ENCODE measurements at regions not wholly inside any gene's neighbourhood (a gene's known extent, or its start where the extent isn't known, plus 50 kb on each side); places are given as distances from the start of the nearest gene placed in this dataset.

- no peak for ATAC-seq
- Histone ChIP-seq H3F3A (replicated peaks; ENCODE audit: low read depth) (no peaks in the 10 kb centered on the region), H3K4me1 (ENCODE audit: insufficient read depth) (peaks cover 6% of the 10 kb centered on the region; the same call in 1 of the 2 replicates), H3K27ac (ENCODE audit: low read depth) (no peak overlapping the region), H3K4me2 (no peak overlapping the region), H3K27me3 (ENCODE audit: insufficient read depth) (no peaks in the 10 kb centered on the region), H3K36me3 (ENCODE audit: insufficient read depth) (no peaks in the 10 kb centered on the region), H4K20me1 (replicated peaks; ENCODE audit: insufficient read depth) (no peaks in the 10 kb centered on the region), H3K4me3 (no peak overlapping the region), H3K9me2 (ENCODE audit: insufficient read depth) (no peaks in the 10 kb centered on the region), H2AFZ (no peak overlapping the region), H3K79me2 (replicated peaks; ENCODE audit: insufficient read depth) (no peaks in the 10 kb centered on the region)
- peaks cover 4% of the 10 kb centered on the region; the same call in 1 of the 3 replicates for H3K4me1 Mint-ChIP-seq
- peaks cover 11% of the 10 kb centered on the region for H3K27me3 Mint-ChIP-seq (ENCODE audit: insufficient read depth, low read depth, poor library complexity)
- TF ChIP-seq EZH2 (IDR thresholded peaks at IDR 0.05; ENCODE audit: low read depth, unreplicated experiment) (no peak), POLR2AphosphoS5 (IDR thresholded peaks at IDR 0.05; ENCODE audit: low read depth) (no peak), REST (IDR thresholded peaks at IDR 0.05; ENCODE audit: unreplicated experiment) (no peak), ZNF462 (CRISPR knock-in tag; IDR thresholded peaks at IDR 0.05) (no peak), ETS1 (IDR thresholded peaks at IDR 0.05) (no peak), ZNF331 (CRISPR knock-in tag; IDR thresholded peaks at IDR 0.05; ENCODE audit: low read depth) (no peak), STAT1 (IDR thresholded peaks at IDR 0.05; ENCODE audit: unreplicated experiment) (no peak), ZNF114 (CRISPR knock-in tag; IDR thresholded peaks at IDR 0.05) (no peak), CTCF (conservative IDR thresholded peaks at IDR 0.05; ENCODE audit: low read depth in 2 of 2) (no peak), JUNB (IDR thresholded peaks at IDR 0.05; ENCODE audit: unreplicated experiment) (no peak)
- H3K9me3 Mint-ChIP-seq: peaks cover 3% of the 10 kb centered on the region; the same call in 1 of the 3 replicates
- no peak for DNase-seq (ENCODE audit: low spot score)
- peaks cover 3% of the 10 kb centered on the region for H3K36me3 Mint-ChIP-seq (ENCODE audit: low read depth)
- no peak overlapping the region for H3K4me3 Mint-ChIP-seq
- H3K27ac Mint-ChIP-seq: no peak overlapping the region
Measured at GRCh38 chr9:126068534-126069230, 257.9 kb upstream of the MVB12B start.

All from GM23338 (cell line).